Kidney (tissue), 13 donors: ENCODE measurements at regions not wholly inside any gene's neighbourhood (a gene's known extent, or its start where the extent isn't known, plus 50 kb on each side); places are given as distances from the start of the nearest gene placed in this dataset.
A peak's percentile ranks its signal among the peaks of the same experiment; 100 is the strongest.
"Not testable (repeated sequence)": the region's sequence is repeated elsewhere in the genome, so short reads cannot be mapped to it uniquely, and the experiment has no call there.

Experiments
- DNase-seq, 5 donors: peaks; one replicate each; pipeline ENCODE4 v3.0.0-alpha.2; 2013 to 2020
- FAIRE-seq: peaks from 2 replicates; lab custom pipeline; 2012; peaks lifted over from hg19 to GRCh38; lab: Jason Lieb, UNC
- H3K27ac ChIP-seq, 2 donors: one replicate each; pipeline ENCODE4 v1.7.0; 2013; ENCODE audit warnings: low read depth in 2 of 2, low read length in 2 of 2, inconsistent platforms in 1 of 2
- H3K27me3 ChIP-seq: one replicate; pipeline ENCODE4 v1.7.1; 2013; ENCODE audit warnings: low read length, inconsistent platforms; ENCODE audit not compliant: control insufficient read depth, insufficient read depth
- H3K36me3 ChIP-seq, 3 donors: one replicate each; pipeline versions ENCODE4 v1.7.0 to v1.7.1; 2013; ENCODE audit warnings: low read length in 3 of 3, control low read depth in 1 of 3, inconsistent platforms in 1 of 3; ENCODE audit not compliant: insufficient read depth in 3 of 3, control insufficient read depth in 2 of 3
- H3K4me1 ChIP-seq, 3 donors: one replicate each; pipeline versions ENCODE4 v1.7.0 to v1.7.1; 2013; ENCODE audit warnings: low read length in 3 of 3, inconsistent platforms in 1 of 3, low read depth in 1 of 3; ENCODE audit not compliant: control insufficient read depth in 2 of 3, insufficient read depth in 2 of 3
- H3K4me3 ChIP-seq, 3 donors: one replicate each; pipeline versions ENCODE4 v1.7.0 to v1.8.1; 2013; ENCODE audit warnings: low read length in 3 of 3, control low read depth in 1 of 3, inconsistent platforms in 1 of 3
- H3K9ac ChIP-seq, 3 donors: one replicate each; pipeline versions ENCODE4 v1.7.0 to v1.7.1; 2013; ENCODE audit warnings: low read length in 3 of 3, control low read depth in 1 of 3, inconsistent platforms in 1 of 3
- H3K9me3 ChIP-seq, 3 donors: one replicate each; pipeline versions ENCODE4 v1.7.0 to v1.7.1; 2013; ENCODE audit warnings: low read length in 3 of 3, control low read depth in 1 of 3, inconsistent platforms in 1 of 3; ENCODE audit not compliant: control insufficient read depth in 2 of 3, insufficient read depth in 1 of 3
- CTCF ChIP-seq: IDR thresholded peaks from 3 replicates; pipeline ENCODE4 v1.5.1; 2012; ENCODE audit warnings: mild to moderate bottlenecking, moderate library complexity, borderline replicate concordance; ENCODE audit not compliant: insufficient read depth; ENCODE audit errors: extremely low read depth
- intact Hi-C: fragments of 100-400 bp; cut with DNase I; formaldehyde crosslinking; loops from one replicate; pipeline ENCODE4 v1.11.1; 2022
- donor health status: control.
- donor health status: control.
- donor health status: control.
- donor health status: control.
- donor health status: control.
- donor health status: DM: yes; HTN: yes; CAD: no.
- donor health status: Normal renal cell carcinoma (clear cell type).

GRCh38 chr14:21768116-21768874 lies 94.7 kb upstream of the OR4E1 start:
- intact Hi-C loops, result no loop called here

GRCh38 chr14:21760360-21760759 lies 86.7 kb upstream of the OR4E1 start:
- intact Hi-C loops, H3K36me3 ChIP-seq, H3K4me1 ChIP-seq, H3K4me3 ChIP-seq, H3K9ac ChIP-seq, FAIRE-seq, H3K9me3 ChIP-seq, H3K27ac ChIP-seq, H3K27me3 ChIP-seq, DNase-seq: not testable (repeated sequence)

More at GRCh38 chr14:21768116-21768874, 94.7 kb upstream of the OR4E1 start:
- Histone ChIP-seq H3K4me1 (no peaks in the 10 kb centered on the region), H3K36me3 (no peaks in the 10 kb centered on the region), H3K27me3 (no peaks in the 10 kb centered on the region), H3K9me3 (no peaks in the 10 kb centered on the region), H3K27ac (no peak overlapping the region), H3K9ac (no peak overlapping the region), H3K4me3 (no peak overlapping the region)
- peak in 2 of 5 donors; percentile 26 to 57 for DNase-seq
- FAIRE-seq, result no peak
- TF ChIP-seq CTCF, result no peak

GRCh38 chr14:21749306-21749868 lies 75.8 kb upstream of the OR4E1 start:
- FAIRE-seq (no peak), DNase-seq (no peak)
- no peaks in the 10 kb centered on the region for H3K27me3 ChIP-seq
- H3K27ac ChIP-seq, result no peak overlapping the region
- no peaks in the 10 kb centered on the region for H3K9me3 ChIP-seq
- intact Hi-C loops, result no loop called here
- H3K9ac ChIP-seq, result no peak overlapping the region
- H3K4me3 ChIP-seq, result no peak overlapping the region
- no peak for TF ChIP-seq CTCF
- no peaks in the 10 kb centered on the region for H3K36me3 ChIP-seq
- no peaks in the 10 kb centered on the region for H3K4me1 ChIP-seq

- no peak overlapping the region for H3K27ac ChIP-seq
- H3K9me3 ChIP-seq, result no peaks in the 10 kb centered on the region
- H3K27me3 ChIP-seq, result no peaks in the 10 kb centered on the region
- no peak for FAIRE-seq
- intact Hi-C loops, result no loop called here
- no peaks in the 10 kb centered on the region for H3K36me3 ChIP-seq
- H3K4me3 ChIP-seq, result no peak overlapping the region
- TF ChIP-seq CTCF, result peak; percentile 55
- no peaks in the 10 kb centered on the region for H3K4me1 ChIP-seq
- peak in 4 of 5 donors; percentile 49 to 71 (median 60) for DNase-seq
- H3K9ac ChIP-seq, result no peak overlapping the region
These were observed 75.3 kb upstream of the OR4E1 start for GRCh38 chr14:21748869-21749303.
